Activated CD8-positive, alpha-beta T cell treated with anti-CD3 and anti-CD28 coated beads for 36 hours (primary cell): ENCODE measurements at regions not wholly inside any gene's neighbourhood (a gene's known extent, or its start where the extent isn't known, plus 50 kb on each side); places are given as distances from the start of the nearest gene placed in this dataset.

Source experiments
- ATAC-seq: fragments of 200-7000 bp; cut with Tn5 transposase; one replicate; pipeline ENCODE4 v1.10.0; 2021; ENCODE audit warnings: mild to moderate bottlenecking, moderate library complexity
- CTCF ChIA-PET: fragments of 350-600 bp; sonication (Branson Sonifier 250); formaldehyde crosslinking; loops from one replicate; lab custom pipeline; 2021; ENCODE audit warnings: antibody characterized with exemption; lab: Charles Lee
- POLR2A ChIA-PET: fragments of 350-600 bp; sonication (Branson Sonifier 250); formaldehyde crosslinking; loops from one replicate; lab custom pipeline; 2021; ENCODE audit warnings: antibody characterized with exemption; lab: Charles Lee
- DNase-seq: peaks from one replicate; pipeline ENCODE4 v3.0.0-alpha.2; 2020
- H3K27ac Mint-ChIP-seq: one replicate; pipeline ENCODE4 v1.8.0; 2021; ENCODE audit warnings: mild to moderate bottlenecking, mixed read lengths
- H3K27me3 Mint-ChIP-seq: one replicate; pipeline ENCODE4 v1.8.0; 2021; ENCODE audit warnings: mixed read lengths
- H3K36me3 Mint-ChIP-seq: one replicate; pipeline ENCODE4 v1.8.0; 2021; ENCODE audit warnings: low read depth, mixed read lengths
- H3K4me1 Mint-ChIP-seq: one replicate; pipeline ENCODE4 v1.8.0; 2021; ENCODE audit warnings: low read depth, mixed read lengths
- H3K4me3 Mint-ChIP-seq: one replicate; pipeline ENCODE4 v1.8.0; 2021; ENCODE audit warnings: mild to moderate bottlenecking, moderate library complexity, mixed read lengths
- H3K9me3 Mint-ChIP-seq: one replicate; pipeline ENCODE4 v1.8.0; 2021; ENCODE audit warnings: mixed read lengths
- intact Hi-C: fragments of 100-400 bp; cut with micrococcal nuclease; formaldehyde crosslinking; loops from one replicate; pipeline ENCODE4 v1.10.0; 2022
- TF ChIP-seq, protein P1 (sequence below): fragments of 200-600 bp; IDR thresholded peaks from one replicate; pipeline ENCODE4 v1.8.0; 2022; ENCODE audit warnings: antibody characterized with exemption, mild to moderate bottlenecking

DNA sequence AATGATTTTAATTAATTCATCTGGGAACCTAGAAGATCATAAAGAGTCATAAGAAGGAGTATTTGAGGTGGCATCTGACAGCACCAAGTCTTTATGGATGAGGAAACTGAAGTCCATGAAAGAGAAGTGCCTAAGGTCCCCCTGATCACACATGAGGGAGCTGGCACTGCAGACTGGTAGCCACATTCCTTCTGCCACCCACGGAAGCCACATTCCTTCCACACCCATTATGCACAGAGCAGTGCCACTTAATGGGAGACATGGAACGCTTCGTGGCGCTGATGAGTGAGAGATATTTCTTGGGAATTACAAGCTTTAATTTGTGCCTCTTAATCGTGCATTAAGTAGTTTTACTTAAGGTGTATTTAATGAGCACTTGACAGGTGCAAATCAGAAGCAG lies 139.3 kb upstream of the NTF3 start:
- no peaks in the 10 kb centered on the region for H3K36me3 Mint-ChIP-seq
- TF ChIP-seq, protein P1, sequence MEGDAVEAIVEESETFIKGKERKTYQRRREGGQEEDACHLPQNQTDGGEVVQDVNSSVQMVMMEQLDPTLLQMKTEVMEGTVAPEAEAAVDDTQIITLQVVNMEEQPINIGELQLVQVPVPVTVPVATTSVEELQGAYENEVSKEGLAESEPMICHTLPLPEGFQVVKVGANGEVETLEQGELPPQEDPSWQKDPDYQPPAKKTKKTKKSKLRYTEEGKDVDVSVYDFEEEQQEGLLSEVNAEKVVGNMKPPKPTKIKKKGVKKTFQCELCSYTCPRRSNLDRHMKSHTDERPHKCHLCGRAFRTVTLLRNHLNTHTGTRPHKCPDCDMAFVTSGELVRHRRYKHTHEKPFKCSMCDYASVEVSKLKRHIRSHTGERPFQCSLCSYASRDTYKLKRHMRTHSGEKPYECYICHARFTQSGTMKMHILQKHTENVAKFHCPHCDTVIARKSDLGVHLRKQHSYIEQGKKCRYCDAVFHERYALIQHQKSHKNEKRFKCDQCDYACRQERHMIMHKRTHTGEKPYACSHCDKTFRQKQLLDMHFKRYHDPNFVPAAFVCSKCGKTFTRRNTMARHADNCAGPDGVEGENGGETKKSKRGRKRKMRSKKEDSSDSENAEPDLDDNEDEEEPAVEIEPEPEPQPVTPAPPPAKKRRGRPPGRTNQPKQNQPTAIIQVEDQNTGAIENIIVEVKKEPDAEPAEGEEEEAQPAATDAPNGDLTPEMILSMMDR: no peak
- DNase-seq (no peak), ATAC-seq (no peak)
- no peaks in the 10 kb centered on the region for H3K4me1 Mint-ChIP-seq
- no peaks in the 10 kb centered on the region for H3K9me3 Mint-ChIP-seq
- ChIA-PET POLR2A (interaction anchor here (0.6 kb wide), 1 partner anchor 28 kb away, joined by 3 read pairs; no protein-coding TSS in a partner anchor), CTCF (no interaction called here)
- no peak overlapping the region for H3K27ac Mint-ChIP-seq
- intact Hi-C loops: no loop called here
- peaks cover 4% of the 10 kb centered on the region for H3K27me3 Mint-ChIP-seq
- H3K4me3 Mint-ChIP-seq: no peak overlapping the region

DNA sequence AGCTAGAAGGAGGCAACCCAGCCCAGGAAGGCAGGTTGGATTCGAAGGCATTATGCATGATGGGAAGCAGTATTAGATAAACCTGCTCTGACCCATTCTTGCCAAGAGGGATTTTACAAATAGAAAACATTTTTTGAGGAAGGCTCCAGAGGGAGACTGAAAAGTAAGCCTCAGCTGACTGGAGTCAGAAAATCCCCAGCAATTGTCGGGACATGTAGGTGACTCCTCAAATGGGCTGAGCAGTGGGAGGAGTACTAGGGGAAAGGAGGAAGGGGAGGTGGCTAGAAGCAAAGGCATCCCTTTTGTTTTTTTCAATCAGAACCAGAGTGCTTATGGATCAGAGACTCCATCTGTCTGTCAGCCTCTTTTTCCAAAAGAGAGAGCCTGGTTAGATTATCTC lies 138.1 kb upstream of the NTF3 start:
- Mint-ChIP-seq H3K36me3 (no peaks in the 10 kb centered on the region), H3K4me3 (no peak overlapping the region), H3K9me3 (no peaks in the 10 kb centered on the region), H3K4me1 (no peaks in the 10 kb centered on the region), H3K27ac (no peak overlapping the region), H3K27me3 (peaks cover 4% of the 10 kb centered on the region)
- ATAC-seq: no peak
- TF ChIP-seq, protein P1: no peak
- intact Hi-C loops: no loop called here
- POLR2A ChIA-PET: no interaction called here
- DNase-seq: no peak
- CTCF ChIA-PET: no interaction called here

DNA sequence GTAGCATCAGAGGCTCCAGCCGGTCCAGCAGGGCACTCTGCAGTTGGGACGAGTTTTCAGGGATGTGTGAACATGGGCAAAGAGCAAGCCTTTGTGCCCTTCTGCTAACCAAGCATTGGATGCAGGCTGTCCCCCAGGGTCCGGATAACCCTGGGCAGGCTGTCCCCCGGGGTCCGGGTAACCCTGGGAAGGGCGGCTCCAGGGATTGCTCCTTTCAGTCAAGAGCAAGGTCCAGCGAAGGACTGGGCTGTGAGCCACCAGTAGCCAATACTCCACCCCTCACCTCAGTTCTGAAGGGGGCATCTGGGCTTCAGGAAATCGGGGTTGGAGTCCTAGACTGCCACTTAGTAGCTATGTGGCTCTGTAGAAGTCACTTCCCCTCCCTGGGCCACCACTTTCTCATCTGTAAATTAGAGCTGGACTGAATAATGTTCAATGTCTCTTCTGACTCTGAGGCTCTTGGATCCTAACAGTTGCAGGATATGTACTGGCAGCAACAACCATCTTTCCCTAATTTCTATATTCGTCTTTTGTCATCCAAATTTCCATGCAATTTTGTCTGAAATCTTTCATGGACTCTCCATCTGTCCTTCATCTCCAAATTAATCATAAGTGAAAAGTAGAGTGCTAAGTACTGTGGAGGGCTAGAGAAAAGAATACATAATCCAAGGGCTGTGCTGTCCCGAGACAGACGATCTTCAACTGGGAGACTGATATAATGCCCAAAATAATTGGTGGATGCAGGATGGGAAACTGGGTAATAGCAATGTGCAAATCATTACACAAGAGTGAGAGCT lies 137.4 kb upstream of the NTF3 start:
- CTCF ChIA-PET: no interaction called here
- Mint-ChIP-seq H3K36me3 (no peaks in the 10 kb centered on the region), H3K4me3 (no peak overlapping the region), H3K9me3 (no peaks in the 10 kb centered on the region), H3K27me3 (peaks cover 4% of the 10 kb centered on the region), H3K4me1 (no peaks in the 10 kb centered on the region), H3K27ac (no peak overlapping the region)
- TF ChIP-seq, protein P1: no peak
- POLR2A ChIA-PET: no interaction called here
- no peak for DNase-seq
- ATAC-seq: no peak
- intact Hi-C loops: no loop called here

DNA sequence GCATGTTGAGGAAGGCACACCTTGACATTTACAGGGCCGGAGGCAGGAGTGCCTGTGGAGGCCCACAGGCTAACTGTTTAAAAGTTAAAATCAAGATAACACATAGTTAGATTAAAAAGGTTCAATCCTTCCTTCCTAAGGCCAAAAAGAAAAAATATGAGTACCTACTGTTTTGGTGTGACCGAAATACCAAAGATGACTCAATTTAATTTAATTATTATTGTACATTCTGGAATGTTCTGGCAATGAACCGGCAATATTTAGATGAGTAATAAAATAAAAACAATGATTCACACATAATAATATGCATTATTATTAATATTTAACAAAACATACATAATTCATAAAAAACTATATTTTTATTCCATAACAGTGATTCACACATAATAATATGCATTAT lies 136.8 kb upstream of the NTF3 start:
- H3K9me3 Mint-ChIP-seq: no peaks in the 10 kb centered on the region
- DNase-seq: no peak
- no peak for ATAC-seq
- TF ChIP-seq, protein P1: no peak
- H3K27me3 Mint-ChIP-seq: peaks cover 4% of the 10 kb centered on the region
- no peak overlapping the region for H3K4me3 Mint-ChIP-seq
- CTCF ChIA-PET: no interaction called here
- no peak overlapping the region for H3K27ac Mint-ChIP-seq
- intact Hi-C loops: no loop called here
- H3K4me1 Mint-ChIP-seq: no peaks in the 10 kb centered on the region
- POLR2A ChIA-PET: no interaction called here
- H3K36me3 Mint-ChIP-seq: no peaks in the 10 kb centered on the region

DNA sequence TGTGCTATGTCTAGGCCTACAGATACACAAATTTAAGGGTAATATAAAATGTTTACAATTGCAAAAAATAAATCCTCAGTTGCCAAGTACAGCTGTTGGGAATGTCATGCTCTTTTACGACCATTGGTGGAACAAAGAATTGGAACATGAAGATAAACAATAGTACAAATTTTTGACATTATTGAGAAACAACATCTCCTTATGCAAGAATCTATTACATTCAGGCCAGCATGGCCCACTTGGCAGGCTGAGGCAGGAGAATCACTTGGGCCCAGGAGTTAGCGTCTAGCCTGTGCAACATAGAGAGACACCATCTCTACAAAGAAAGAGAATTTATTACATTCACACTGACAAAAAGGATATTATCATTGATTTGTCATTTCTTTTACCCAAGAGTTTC lies 135.9 kb upstream of the NTF3 start:
- Mint-ChIP-seq H3K36me3 (no peaks in the 10 kb centered on the region), H3K4me3 (no peak overlapping the region), H3K4me1 (no peaks in the 10 kb centered on the region), H3K9me3 (no peaks in the 10 kb centered on the region), H3K27ac (no peak overlapping the region), H3K27me3 (peaks cover 4% of the 10 kb centered on the region)
- no peak for DNase-seq
- intact Hi-C loops: no loop called here
- ChIA-PET POLR2A (no interaction called here), CTCF (no interaction called here)
- TF ChIP-seq, protein P1: no peak
- no peak for ATAC-seq
